ENCODE measurements at regions not wholly inside any gene's neighbourhood (a gene's known extent, or its start where the extent isn't known, plus 50 kb on each side); places are given as distances from the start of the nearest gene placed in this dataset.

DNA sequence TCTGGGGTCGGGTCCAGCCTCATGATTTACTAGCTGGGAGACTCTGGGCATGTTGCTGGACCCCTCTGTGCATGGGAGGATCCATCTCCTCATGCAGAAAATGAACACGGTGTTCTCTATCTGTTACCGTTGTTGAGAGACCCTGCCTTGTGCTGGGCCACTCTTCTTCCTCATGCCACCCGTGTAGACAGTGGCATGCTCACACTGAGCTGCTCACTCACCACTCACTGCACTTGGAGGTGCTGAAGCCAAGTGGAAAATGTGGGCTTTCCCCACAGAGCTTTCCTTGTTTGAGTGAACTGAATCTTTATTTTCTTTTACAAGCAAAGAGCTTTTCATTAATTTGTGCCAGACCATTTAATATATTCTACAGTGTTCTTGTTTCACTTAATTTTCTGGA is 77.5 kb upstream of the GDF10 start:
- TF ChIP-seq POLR2A (IDR thresholded peaks at IDR 0.05; ENCODE audit: low read depth), result no peak
- TF ChIP-seq, protein P1, sequence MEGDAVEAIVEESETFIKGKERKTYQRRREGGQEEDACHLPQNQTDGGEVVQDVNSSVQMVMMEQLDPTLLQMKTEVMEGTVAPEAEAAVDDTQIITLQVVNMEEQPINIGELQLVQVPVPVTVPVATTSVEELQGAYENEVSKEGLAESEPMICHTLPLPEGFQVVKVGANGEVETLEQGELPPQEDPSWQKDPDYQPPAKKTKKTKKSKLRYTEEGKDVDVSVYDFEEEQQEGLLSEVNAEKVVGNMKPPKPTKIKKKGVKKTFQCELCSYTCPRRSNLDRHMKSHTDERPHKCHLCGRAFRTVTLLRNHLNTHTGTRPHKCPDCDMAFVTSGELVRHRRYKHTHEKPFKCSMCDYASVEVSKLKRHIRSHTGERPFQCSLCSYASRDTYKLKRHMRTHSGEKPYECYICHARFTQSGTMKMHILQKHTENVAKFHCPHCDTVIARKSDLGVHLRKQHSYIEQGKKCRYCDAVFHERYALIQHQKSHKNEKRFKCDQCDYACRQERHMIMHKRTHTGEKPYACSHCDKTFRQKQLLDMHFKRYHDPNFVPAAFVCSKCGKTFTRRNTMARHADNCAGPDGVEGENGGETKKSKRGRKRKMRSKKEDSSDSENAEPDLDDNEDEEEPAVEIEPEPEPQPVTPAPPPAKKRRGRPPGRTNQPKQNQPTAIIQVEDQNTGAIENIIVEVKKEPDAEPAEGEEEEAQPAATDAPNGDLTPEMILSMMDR (IDR thresholded peaks at IDR 0.05), result no peak

All from esophagus muscularis mucosa (tissue), 3 donors.